GDM1 (cell line): ENCODE measurements at regions not wholly inside any gene's neighbourhood (a gene's known extent, or its start where the extent isn't known, plus 50 kb on each side); places are given as distances from the start of the nearest gene placed in this dataset.
"Not testable (repeated sequence)": the region's sequence is repeated elsewhere in the genome, so short reads cannot be mapped to it uniquely, and the experiment has no call there.

Source experiments
- DNase-seq: peaks from one replicate; lab custom pipeline; 2025; lab: John Stamatoyannopoulos, UW

GRCh38 chr5:52255308-52255707 is 532.4 kb upstream of the ITGA1 start:
- DNase-seq = no peak

- no peak for DNase-seq
These were observed 524.9 kb upstream of the ITGA1 start for GRCh38 chr5:52262844-52263243.

GRCh38 chr5:52269401-52269800 is 518.3 kb upstream of the ITGA1 start:
- DNase-seq = no peak

GRCh38 chr5:52269859-52270258 is 517.9 kb upstream of the ITGA1 start:
- no peak for DNase-seq

- no peak for DNase-seq
These were observed 512.1 kb upstream of the ITGA1 start for GRCh38 chr5:52275639-52276038.

- DNase-seq = no peak
These were observed 510.6 kb upstream of the ITGA1 start for GRCh38 chr5:52277101-52277500.

- DNase-seq = no peak
These were observed 505.1 kb upstream of the ITGA1 start for GRCh38 chr5:52282647-52283046.

GRCh38 chr5:52283221-52283620 is 504.5 kb upstream of the ITGA1 start:
- no peak for DNase-seq

- DNase-seq = no peak
These were observed 486.9 kb upstream of the ITGA1 start for GRCh38 chr5:52300703-52301372.

- DNase-seq = not testable (repeated sequence)
These were observed 482.9 kb upstream of the ITGA1 start for GRCh38 chr5:52304816-52305215.

- DNase-seq = no peak
These were observed 459.4 kb upstream of the ITGA1 start for GRCh38 chr5:52328220-52328806.

GRCh38 chr5:52331725-52332124 is 456.0 kb upstream of the ITGA1 start:
- no peak for DNase-seq

- no peak for DNase-seq
These were observed 453.3 kb upstream of the ITGA1 start for GRCh38 chr5:52334367-52334766.

GRCh38 chr5:52339285-52339684 is 448.4 kb upstream of the ITGA1 start:
- no peak for DNase-seq

GRCh38 chr5:52342361-52342760 is 445.4 kb upstream of the ITGA1 start:
- no peak for DNase-seq

- DNase-seq = no peak
These were observed 431.3 kb upstream of the ITGA1 start for GRCh38 chr5:52356311-52356918.

GRCh38 chr5:52359261-52359660 is 428.5 kb upstream of the ITGA1 start:
- no peak for DNase-seq

- DNase-seq = no peak
These were observed 426.7 kb upstream of the ITGA1 start for GRCh38 chr5:52360985-52361384.

- no peak for DNase-seq
These were observed 413.4 kb upstream of the ITGA1 start for GRCh38 chr5:52374286-52374685.

GRCh38 chr5:52375969-52376368 is 411.7 kb upstream of the ITGA1 start:
- no peak for DNase-seq

GRCh38 chr5:52376592-52376991 is 411.1 kb upstream of the ITGA1 start:
- DNase-seq = no peak

GRCh38 chr5:52378237-52378636 is 409.5 kb upstream of the ITGA1 start:
- DNase-seq = no peak

GRCh38 chr5:52388349-52388748 is 399.4 kb upstream of the ITGA1 start:
- no peak for DNase-seq

GRCh38 chr5:52392321-52392720 is 395.4 kb upstream of the ITGA1 start:
- no peak for DNase-seq
